Loucy (cell line): ENCODE measurements at regions not wholly inside any gene's neighbourhood (a gene's known extent, or its start where the extent isn't known, plus 50 kb on each side); places are given as distances from the start of the nearest gene placed in this dataset.

ENCODE experiments used
- EZH2phosphoT487 ChIP-seq: fragments of 200-600 bp; IDR thresholded peaks from 2 replicates; pipeline ENCODE4 v1.6.1; 2018; ENCODE audit warnings: antibody characterized with exemption, mild to moderate bottlenecking, moderate library complexity, borderline replicate concordance
- TF ChIP-seq, protein P1 (sequence below): fragments of 200-600 bp; sonication (generic); conservative IDR thresholded peaks from 2 replicates; pipeline ENCODE4 v1.5.1; 2014; ENCODE audit warnings: mild to moderate bottlenecking, antibody characterized with exemption, low read length

DNA sequence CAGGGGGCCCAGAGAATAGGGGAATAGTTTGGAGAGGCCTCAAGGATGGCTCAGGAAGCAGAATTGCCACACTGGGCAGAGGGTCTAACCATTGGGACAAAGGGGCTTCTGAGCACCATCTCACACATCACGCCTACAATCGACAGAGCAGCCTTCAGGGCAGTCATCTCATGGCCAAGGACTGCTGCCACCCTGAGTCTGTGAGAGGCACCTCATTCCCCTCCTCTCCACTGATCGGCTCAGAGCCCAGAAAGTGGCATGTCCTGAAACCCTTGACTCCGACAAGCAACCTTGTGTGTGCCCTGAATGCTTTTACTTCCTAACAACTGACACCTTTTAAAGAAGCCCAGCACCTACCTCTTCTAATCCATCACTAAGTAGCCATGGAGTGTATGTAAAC is 128.9 kb upstream of the PTPN3 start:
- TF ChIP-seq, protein P1, sequence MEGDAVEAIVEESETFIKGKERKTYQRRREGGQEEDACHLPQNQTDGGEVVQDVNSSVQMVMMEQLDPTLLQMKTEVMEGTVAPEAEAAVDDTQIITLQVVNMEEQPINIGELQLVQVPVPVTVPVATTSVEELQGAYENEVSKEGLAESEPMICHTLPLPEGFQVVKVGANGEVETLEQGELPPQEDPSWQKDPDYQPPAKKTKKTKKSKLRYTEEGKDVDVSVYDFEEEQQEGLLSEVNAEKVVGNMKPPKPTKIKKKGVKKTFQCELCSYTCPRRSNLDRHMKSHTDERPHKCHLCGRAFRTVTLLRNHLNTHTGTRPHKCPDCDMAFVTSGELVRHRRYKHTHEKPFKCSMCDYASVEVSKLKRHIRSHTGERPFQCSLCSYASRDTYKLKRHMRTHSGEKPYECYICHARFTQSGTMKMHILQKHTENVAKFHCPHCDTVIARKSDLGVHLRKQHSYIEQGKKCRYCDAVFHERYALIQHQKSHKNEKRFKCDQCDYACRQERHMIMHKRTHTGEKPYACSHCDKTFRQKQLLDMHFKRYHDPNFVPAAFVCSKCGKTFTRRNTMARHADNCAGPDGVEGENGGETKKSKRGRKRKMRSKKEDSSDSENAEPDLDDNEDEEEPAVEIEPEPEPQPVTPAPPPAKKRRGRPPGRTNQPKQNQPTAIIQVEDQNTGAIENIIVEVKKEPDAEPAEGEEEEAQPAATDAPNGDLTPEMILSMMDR, result no peak
- TF ChIP-seq EZH2phosphoT487, result no peak
